ENCODE measurements at regions not wholly inside any gene's neighbourhood (a gene's known extent, or its start where the extent isn't known, plus 50 kb on each side); places are given as distances from the start of the nearest gene placed in this dataset.
"Not testable (repeated sequence)": the region's sequence is repeated elsewhere in the genome, so short reads cannot be mapped to it uniquely, and the experiment has no call there.

DNA sequence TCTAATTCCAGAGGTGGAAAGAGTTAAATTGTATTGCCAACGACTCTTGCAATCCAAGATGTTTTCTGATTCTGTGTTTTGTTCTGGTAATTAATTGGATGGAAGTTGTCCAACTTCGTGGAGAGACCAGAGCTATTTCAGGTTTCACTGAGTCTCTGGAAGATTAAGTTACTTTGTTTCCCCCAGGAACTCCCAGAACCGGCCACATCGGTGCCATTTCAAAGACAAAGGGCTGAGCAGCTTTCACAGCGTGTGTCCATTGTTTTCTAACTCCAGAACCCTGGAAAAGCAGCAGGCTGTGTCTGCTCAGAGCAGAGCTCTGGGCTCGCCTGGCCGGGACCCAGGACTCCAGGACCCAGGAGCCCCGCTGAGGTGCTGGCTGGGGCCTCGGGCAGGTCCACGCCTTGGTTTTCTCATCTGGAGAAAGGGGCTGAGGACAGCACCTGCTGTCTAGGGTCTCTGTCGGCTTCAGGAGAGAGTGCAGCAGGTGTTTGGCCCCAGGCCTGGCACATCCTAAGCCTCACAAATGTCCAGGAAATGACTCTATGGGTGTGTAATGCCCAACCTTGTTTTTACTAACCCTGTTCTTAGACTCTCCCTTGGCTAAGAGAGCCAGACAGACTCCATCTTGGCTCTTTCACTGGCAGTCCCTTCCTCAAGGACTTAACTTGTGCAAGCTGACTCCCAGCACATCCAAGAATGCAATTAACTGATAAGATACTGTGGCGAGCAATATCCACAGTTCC is 86.0 kb upstream of the SFSWAP start:
- not testable (repeated sequence) for DNase-seq

DNA sequence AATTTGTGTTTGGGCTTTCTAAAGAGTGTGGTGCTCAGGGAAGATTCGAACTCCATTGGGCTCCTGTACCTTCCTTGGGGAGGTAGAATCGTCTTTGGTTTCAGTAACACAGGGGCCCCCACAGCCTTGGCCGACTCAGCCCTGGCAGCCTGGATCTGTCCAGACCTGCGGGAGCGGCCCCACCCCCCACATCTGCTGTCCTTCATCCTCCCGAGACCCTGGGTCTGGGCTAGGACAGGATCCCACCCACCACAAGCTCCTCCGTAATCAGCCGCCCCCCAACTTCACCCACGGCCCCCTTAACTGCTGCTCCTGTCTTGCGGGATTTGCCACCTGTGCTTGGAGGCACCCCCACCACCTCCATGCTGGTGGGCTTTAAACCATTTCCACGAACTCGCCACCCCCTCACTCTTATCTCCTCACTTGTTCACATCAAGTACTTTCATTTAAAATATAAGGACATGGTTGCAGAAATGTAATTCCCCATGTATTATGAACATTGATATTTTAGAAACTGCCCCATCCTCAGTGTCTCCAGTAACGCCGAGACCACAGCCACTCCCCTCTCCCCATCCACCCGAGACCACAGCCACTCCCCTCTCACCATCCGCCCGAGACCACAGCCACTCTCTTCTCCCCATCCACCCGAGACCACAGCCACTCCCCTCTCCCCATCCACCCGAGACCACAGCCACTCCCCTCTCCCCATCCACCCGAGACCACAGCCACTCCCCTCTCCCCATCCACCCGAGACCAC is 84.7 kb upstream of the SFSWAP start:
- not testable (repeated sequence) for DNase-seq

DNA sequence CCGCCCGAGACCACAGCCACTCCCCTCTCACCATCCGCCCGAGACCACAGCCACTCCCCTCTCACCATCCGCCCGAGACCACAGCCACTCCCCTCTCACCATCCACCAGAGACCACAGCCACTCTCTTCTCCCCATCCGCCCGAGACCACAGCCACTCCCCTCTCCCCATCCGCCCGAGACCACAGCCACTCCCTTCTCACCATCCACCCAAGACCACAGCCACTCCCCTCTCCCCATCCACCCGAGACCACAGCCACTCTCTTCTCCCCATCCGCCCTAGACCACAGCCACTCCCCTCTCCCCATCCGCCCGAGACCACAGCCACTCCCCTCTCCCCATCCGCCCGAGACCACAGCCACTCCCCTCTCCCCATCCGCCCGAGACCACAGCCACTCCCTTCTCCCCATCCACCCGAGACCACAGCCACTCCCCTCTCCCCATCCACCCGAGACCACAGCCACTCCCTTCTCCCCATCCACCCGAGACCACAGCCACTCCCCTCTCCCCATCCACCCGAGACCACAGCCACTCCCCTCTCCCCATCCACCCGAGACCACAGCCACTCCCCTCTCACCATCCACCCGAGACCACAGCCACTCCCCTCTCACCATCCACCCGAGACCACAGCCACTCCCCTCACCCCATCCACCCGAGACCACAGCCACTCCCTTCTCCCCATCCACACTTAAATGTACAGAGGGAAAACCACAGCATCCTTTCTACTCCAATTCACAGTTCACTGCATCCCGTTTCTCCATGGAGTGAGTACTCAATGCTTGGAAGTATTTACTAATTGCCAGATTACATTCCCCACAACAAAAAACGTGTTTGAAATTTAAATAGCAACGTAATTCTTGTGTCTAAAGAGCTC is 83.5 kb upstream of the SFSWAP start:
- peak; percentile 23 for DNase-seq

DNA sequence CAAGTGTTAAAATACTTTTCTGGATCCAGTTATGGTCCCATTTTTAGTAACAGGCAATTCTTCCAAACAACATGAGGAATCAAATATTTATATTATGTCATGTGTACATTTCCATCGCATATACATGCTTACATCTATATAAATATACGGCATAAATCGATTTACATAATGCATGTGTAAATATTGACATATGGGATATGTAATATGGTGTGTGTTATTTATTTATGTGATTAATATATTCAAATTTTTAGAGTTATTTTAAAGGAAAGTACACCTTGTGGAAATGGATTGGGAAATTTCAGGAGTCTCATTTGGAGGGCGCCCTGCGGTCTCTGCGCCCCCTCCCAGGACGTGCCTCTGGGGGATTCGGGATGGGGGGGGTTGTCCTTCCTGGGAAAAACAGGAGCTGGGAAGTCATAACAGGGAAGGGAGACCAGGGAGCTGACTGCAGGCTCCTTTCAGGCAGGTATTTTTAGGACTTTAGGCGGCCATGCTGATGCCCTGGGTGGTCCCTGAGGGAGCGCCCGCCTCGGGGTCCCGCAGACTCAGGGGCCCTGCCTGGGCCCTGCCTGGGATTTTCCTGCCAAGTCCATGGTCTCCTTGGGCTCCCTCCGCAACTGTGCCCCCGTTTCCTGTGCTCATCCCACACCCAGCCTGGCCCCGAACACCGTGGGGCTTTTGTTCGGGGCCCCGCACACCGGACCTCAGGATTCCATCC is 82.7 kb upstream of the SFSWAP start:
- DNase-seq: no peak

DNA sequence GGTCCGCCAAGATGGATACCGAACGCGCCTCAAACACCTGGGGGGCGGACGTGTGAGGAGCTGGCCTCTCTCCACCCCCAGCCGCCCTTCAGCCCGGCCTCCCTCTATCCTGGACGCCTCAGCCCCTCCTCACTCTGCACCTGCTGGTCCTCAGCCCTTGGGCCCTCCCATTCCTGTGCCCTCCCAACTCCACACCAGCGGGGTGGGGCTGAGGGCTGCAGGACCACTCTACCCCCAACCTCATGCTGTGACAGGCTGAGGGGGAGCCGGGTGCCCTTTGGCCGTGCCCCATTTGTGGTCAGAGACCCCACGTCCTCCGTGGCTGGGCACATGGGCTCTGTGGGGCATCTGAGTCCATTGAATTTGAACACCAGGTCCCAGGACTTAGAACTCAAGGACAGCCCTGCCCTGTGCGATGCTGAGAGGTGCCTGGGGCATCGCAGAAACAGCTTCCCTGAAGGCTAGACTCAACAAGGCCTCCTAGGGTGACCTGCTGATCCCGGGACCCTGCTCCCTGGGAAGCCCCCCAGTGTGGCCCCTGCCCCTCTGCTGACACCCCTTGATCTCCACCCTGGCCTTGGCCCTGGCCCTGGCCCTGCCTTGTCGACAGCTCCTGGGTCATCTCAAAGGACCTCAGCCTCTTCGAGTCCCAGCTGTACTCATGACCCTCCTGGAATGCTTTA is 82.0 kb upstream of the SFSWAP start:
- DNase-seq: no peak

DNA sequence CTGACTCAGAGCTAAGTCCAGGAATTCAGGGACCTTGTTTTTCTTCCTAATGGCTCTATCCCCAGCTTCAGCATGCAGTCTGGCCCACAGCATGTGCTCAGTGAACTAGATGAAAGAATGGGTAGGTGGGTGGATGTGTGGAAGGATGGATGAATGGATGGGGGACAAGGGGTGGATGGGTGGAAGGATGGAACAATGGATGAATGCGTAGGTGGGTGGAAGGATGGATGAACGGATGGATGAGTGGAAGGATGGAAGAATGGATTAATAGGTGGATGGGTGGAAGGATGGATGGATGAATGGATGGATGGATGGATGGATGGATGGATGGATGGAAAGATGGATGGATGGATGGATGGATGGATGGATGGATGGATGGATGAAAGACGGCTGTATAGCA is 79.7 kb upstream of the SFSWAP start:
- no peak for DNase-seq

DNA sequence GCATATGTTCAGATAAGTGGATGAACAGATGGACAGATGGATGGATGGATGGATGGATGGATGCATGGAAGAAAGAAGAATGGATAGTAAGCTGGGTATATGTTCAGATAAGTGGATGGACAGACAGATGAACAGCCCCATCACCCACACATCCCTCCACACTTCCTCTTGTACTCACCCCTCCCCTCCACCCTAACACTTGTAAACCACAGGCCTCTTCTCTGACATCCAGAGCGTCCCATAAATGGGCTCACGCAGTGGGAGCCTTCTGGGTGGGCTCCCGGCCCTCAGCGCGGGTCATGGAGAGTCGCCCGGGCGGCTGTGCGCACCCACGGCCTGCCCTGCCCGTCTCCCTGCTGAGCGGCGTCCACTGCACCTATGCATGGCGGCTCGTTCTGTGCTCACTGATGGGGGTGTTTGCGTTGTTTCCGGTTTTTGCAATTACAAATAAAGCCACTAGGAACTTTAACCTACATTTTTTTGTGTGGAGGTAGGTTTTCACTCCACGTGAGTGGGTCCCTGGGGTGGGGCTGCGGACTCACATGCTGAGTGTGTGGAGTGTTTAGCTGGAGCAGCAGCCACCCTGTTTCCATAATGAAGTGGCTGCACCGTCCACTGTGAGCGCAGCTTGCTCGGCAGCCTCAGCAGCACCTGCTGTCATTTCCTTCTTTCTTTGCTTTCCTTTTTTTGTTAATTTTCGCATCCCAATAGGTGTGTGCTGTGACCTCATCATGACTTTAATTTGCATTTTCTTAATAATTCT is 78.8 kb upstream of the SFSWAP start:
- DNase-seq: not testable (repeated sequence)

DNA sequence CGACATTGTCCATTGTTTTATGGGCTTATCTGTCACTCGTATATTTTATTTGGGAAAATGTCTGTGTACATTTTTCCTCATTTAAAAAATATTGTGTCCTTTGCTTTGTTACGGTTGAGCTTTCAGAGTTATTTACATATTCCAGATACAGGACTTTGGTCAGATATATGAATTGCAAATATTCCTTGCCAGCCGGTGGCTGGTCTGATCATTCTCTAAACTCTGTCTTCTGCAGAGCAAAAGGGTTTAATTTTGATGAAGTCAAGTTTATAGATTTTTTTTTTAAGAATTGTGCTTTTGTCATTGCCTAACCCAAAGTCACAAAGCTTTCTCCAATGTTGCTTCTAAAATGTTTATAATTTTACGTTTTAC is 78.3 kb upstream of the SFSWAP start:
- not testable (repeated sequence) for DNase-seq

DNA sequence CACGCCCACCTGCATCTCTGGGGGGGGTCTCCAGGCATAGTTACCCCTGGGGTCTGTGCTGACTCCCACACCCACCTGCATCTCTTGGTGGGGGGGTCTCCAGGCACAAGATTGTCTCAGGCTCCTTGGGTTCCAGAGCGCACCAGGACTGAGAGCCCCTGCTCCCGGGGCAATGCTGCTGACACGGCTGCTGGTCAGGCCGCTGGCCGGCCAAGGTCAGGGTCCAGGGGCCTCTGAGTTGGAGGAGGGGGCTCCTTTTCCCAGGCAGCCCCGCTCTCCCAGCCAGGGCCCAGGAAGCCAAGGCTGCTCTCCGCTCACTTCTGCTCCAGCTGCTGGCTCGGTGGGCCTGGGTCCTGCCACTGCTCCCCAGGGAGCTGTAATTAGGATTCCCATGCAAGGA is 77.3 kb upstream of the SFSWAP start:
- not testable (repeated sequence) for DNase-seq

DNA sequence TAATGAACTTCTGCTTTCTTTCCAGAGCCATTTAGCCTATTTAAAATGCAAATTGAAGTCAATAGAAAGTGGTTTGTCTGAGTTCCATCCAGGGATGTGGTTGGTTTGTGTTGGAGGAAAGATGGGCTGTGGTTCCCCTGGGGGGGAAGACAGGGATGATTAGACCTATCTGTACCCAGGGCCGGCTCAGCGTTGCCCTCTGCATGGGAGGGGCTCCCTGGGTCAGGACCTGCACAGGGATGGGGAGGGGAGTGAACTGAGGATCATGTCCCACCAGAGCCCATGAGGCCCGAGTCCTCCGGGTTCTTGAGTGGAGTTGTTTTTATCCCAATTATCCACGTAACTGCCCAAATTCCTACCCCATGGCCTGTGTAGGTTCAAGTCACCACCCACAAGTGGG is 76.9 kb upstream of the SFSWAP start:
- no peak for DNase-seq

DNA sequence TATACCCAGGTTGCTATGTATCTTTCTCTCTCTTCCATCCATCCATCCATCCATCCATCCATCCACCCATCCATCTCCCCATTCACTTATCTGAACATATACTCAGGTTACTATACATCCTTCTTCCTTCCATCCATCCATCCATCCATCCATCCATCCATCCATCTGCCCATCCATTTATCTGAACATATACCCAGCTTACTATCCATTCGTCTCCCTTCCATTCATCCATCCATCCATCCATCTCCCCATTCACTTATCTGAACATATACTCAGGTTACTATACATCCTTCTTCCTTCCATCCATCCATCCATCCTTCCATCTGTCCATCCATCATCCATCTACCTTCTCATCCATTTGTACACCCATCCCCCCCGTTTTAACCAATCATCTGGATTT is 75.9 kb upstream of the SFSWAP start:
- DNase-seq: not testable (repeated sequence)

DNA sequence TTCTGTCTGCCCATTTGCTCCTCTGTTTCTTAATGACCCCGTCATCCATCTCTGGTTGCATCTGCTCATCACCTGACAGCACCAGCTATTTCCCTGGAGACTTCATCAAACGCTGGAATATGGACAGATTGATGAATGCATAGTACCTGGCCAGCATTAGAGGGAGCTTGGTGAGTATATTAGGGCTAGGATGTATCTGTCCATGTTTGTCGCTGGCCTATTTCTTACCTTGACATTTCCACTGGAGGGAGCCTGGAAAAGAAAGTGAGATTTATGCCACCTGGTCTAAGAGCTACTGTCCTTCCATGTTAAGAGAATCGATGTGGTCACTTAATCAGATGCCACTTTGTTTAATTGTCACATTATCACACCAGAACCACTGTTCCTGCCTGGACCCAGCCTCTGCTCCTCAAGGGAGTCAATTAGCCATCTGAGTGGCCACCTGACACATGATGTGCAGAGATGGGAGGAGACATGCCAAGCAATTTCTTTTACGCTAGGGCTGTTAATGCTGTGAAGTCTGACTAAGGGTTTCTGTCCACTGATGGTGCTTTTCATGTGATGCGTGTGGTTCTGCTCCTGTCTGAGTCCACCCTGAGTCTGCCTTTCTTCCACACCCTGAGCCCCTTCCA is 75.3 kb upstream of the SFSWAP start:
- DNase-seq: no peak

DNA sequence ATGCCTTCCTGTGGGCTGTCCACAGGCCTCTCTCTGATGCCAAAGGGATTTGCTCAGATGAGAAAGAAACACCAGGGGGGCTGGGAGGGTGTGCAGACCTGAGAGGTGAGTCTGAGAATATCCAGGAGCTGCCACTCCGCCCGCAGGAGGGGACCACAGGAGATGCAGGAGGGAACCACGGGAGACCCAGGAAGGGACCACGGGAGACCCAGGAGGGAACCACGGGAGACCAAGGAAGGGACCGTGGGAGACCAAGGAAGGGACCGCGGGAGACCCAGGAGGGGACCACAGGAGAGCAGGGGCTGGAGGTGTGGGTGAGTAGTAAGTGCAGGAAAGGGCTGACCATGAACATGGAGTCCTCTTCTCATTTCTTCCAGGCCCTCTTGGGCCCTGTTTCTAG is 74.6 kb upstream of the SFSWAP start:
- no peak for DNase-seq

DNA sequence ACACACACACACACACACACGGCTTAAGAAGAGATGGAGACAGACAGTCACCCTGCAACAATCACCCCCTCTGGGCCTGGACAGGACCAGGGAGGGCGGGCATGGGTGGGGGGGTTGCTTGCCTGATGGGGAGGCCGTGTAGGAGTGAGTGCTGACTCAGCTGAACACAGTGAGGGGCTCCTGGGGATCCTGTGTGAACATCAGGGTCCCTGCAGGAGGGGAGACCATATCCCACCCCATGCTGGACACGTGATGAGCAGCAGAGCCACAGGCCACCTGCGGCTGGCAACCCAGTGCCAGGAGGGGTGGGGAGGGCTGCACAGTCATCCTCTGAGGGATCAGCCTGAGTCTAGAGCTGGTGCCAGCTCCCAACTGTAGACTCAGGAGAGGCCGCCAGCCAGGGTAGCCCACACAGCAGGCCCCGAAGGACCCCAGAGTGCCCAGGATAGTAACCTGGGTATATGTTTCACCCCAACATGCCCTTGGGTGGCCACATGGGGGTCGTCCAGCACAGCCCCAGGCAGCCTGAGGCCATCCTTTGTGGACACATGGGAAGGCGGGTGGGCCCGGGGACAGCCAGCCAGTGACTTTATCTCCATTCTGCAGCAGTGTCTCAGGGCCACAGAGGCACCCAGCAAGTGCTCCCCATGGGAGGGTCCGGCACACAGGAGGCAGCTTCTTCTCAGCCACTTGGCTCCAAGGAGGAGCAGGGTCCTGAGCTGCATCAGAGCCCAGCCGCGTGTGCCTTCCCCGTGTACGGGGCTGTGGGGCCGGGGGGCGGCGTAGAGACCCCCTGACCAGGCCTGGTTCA is 73.7 kb upstream of the SFSWAP start:
- DNase-seq: no peak

DNA sequence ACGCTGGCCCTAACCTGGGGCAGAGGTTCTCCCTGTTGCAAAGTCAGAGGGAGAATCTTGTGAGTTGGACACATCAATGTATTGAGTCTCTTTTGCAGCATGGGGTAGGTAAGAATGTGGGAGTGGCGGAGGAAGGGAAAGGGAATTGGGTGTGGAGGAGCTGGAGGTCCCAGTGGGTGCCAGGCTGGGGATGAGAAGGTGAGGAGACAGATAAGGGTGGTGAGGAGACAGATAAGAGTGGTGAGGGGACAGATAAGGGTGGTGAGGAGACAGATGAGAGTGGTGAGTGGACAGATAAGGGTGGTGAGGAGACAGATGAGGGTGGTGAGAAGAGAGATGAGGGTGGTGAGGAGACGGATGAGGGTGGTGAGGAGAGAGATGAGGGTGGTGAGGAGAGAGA is 72.9 kb upstream of the SFSWAP start:
- DNase-seq: no peak

DNA sequence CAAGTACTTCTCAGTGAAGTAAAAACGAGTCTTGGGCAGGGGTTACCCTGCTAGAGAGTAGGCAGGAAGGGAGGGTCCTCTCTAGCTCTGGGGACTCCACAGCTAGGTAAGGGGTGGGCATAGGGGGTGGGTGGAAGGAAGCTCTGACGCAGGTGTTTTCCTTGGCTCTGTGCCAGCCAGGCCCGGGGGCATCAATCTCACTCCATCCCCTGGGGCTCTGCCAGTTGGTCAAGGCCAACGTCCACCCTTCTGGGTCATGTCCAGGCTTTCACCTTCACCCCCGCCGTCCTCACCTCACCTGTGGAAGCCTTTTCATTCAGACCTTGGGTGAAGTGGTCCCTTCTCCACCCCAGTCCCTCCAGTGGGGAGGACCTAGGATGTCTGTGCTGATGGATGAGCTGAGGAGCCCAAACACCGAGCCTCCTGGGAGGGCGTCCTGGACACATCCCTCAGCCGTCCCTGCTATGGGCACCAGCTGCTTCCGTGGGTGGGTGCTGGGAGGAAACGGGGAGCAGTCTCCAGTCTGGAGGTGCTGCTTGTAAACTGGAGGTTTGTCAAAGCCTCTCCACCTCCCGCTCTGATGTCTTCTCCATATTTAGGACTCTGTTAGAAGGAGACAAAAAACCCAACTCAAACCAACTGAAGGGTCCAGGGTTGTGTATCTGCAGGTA is 71.5 kb upstream of the SFSWAP start:
- no peak for DNase-seq

DNA sequence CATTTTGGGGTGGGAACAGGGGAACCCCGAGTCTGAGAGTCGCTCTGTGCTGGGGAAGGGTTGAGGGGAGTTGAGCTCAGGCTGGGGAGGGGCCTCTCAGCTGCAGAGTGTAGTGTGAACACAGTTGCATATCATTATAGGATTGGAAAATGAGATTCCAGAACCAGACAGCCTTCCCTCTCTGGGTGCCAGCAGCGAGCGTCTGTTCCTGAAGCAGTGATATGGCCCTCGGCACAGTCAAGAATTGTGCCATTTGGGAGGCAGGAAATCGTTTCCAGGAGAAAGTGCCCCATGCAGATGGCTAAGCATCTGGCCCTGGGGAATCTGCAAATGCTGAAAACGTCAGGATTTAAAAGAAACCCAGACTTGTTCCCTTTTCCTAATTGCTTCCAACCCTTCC is 70.4 kb upstream of the SFSWAP start:
- DNase-seq: no peak

DNA sequence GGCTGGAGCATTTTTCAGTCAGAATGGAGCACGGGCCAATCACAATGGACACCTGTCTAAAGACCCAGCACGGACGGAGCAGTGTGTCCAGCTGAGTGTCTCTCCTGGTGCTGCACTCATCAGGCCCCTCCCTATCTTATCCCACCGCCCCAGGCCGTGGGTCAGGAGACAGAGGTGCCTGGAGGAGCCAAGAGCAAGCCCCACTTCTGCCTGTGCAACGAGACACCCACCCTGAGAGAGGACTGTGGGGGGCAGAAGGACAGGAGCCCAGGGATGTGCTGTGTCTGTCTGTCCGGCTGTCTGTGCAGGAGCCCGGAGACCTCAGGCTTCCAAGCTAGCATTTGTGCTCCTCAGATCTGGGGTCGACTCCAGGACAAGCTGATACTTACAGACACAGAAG is 69.6 kb upstream of the SFSWAP start:
- DNase-seq: no peak

DNA sequence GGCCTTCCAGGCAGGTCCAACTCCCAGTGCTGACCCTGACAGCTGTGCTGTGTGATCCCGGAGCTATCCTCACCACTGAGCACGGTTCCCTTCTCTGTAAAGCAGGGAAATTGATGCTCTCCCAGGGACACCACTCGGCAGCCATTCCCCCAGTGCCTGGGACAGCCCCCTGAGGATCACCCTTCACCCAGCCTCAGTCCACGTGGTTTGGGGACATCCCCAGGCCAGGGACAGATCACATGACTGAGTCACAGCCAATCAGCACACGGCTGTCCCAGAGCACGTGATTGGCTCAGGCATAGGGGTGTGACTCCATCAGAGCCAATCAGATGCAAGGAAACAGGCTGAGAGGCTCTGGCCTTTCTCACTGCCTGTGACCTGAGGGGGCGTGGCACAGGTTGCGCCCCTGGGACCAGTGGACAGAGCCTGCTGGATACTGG is 68.8 kb upstream of the SFSWAP start:
- DNase-seq: no peak

DNA sequence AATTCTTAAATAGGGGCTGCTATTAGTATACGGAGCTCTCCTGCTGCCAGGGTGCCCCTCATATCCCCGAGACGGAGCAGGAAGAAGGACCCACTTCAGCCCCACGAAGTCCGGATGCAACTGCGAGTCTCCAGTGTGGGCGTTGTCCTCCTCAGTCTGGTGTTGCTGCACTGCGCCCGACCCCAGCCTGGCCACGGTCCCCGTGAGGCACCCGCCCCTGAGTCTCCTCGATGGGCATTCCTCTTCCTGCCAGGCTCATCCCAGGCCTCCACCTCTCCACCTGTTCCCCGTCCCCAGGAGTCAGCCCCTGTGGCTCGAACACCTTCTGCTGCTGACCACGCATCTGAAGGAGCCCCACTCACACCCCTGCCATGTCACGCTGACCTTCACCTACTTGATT is 68.1 kb upstream of the SFSWAP start:
- no peak for DNase-seq
